H1 (cell line): ENCODE measurements at regions not wholly inside any gene's neighbourhood (a gene's known extent, or its start where the extent isn't known, plus 50 kb on each side); places are given as distances from the start of the nearest gene placed in this dataset.

Experiments
- CTCF ChIA-PET: fragments of 300-600 bp; sonication (Branson Sonifier 250); formaldehyde crosslinking; loops from one replicate; lab custom pipeline; 2021; ENCODE audit not compliant: partially characterized antibody; lab: Charles Lee
- POLR2A ChIA-PET: fragments of 300-600 bp; sonication (Branson Sonifier 250); formaldehyde crosslinking; loops from one replicate; lab custom pipeline; 2021; ENCODE audit warnings: inconsistent platforms; ENCODE audit not compliant: partially characterized antibody; lab: Charles Lee
- DNase-seq, 2 experiments: peaks; one replicate each; pipeline versions ENCODE4 v3.0.0 to v3.0.0-alpha.2; 2010 to 2022; ENCODE audit warnings: low spot score in 2 of 2, low read depth in 1 of 2, mixed read lengths in 1 of 2
- FAIRE-seq: peaks from 2 replicates; lab custom pipeline; 2011; peaks lifted over from hg19 to GRCh38; lab: Jason Lieb, UNC
- H2AFZ ChIP-seq: 2 replicates; pipeline ENCODE4 v1.8.1; 2012; ENCODE audit warnings: low read length, inconsistent platforms
- H2AK5ac ChIP-seq: 2 replicates; pipeline ENCODE4 v1.6.1; 2013; ENCODE audit warnings: low read depth, low read length
- H2BK120ac ChIP-seq: replicated peaks from 2 replicates; pipeline ENCODE3; 2013; ENCODE audit warnings: low read depth, low read length, inconsistent platforms
- H2BK12ac ChIP-seq: 2 replicates; pipeline ENCODE4 v1.6.1; 2013; ENCODE audit warnings: low read depth, low read length
- H2BK15ac ChIP-seq: 2 replicates; pipeline ENCODE4 v1.6.1; 2013; ENCODE audit warnings: low read length
- H2BK20ac ChIP-seq: 2 replicates; pipeline ENCODE4 v1.6.1; 2013; ENCODE audit warnings: low read length
- H2BK5ac ChIP-seq: 2 replicates; pipeline ENCODE4 v1.6.1; 2013; ENCODE audit warnings: low read depth, low read length
- H3K14ac ChIP-seq: 2 replicates; pipeline ENCODE4 v1.6.1; 2013; ENCODE audit warnings: inconsistent platforms; ENCODE audit not compliant: insufficient read length
- H3K18ac ChIP-seq: 2 replicates; pipeline ENCODE4 v1.6.1; 2013; ENCODE audit warnings: low read length; ENCODE audit errors: extremely low read depth
- H3K23ac ChIP-seq: 2 replicates; pipeline ENCODE4 v1.6.1; 2013; ENCODE audit warnings: inconsistent platforms; ENCODE audit not compliant: insufficient read length
- H3K23me2 ChIP-seq: 2 replicates; pipeline ENCODE4 v1.6.1; 2013; ENCODE audit warnings: low read depth, low read length
- H3K27ac ChIP-seq: 2 replicates; pipeline ENCODE4 v1.6.1; 2011; ENCODE audit warnings: low read depth, low read length, inconsistent platforms
- H3K27me3 ChIP-seq, 4 experiments: replicated peaks in 1 of 4; 1 replicate in 1 of 4; 2 replicates in 3 of 4; pipeline versions ENCODE4 v1.6.1 to v1.8.1; 2011 to 2013; ENCODE audit warnings: low read length in 3 of 4, mild to moderate bottlenecking in 3 of 4, inconsistent platforms in 2 of 4, mixed read lengths in 2 of 4, moderate library complexity in 1 of 4; ENCODE audit not compliant: control insufficient read depth in 3 of 4, insufficient read depth in 3 of 4; ENCODE audit errors: extremely low read depth in 1 of 4
- H3K36me3 ChIP-seq, 4 experiments: 2 replicates each; pipeline versions ENCODE4 v1.6.1 to v1.8.1; 2011 to 2013; ENCODE audit warnings: mild to moderate bottlenecking in 4 of 4, low read length in 3 of 4, moderate library complexity in 2 of 4, control low read depth in 1 of 4, inconsistent platforms in 1 of 4; ENCODE audit not compliant: insufficient read depth in 4 of 4, control insufficient read depth in 2 of 4
- H3K4ac ChIP-seq: replicated peaks from 2 replicates; pipeline ENCODE3; 2013; ENCODE audit warnings: low read length, low read depth, mixed read lengths, inconsistent platforms; ENCODE audit not compliant: insufficient read length
- H3K4me1 ChIP-seq, 4 experiments: replicated peaks in 1 of 4; 1 replicate in 1 of 4; 2 replicates in 3 of 4; pipeline versions ENCODE4 v1.6.1 to v1.8.1; 2011 to 2013; ENCODE audit warnings: low read length in 3 of 4, inconsistent platforms in 2 of 4, mixed read lengths in 1 of 4; ENCODE audit not compliant: insufficient read depth in 4 of 4, control insufficient read depth in 3 of 4
- H3K4me2 ChIP-seq, 2 experiments: 2 replicates each; pipeline versions ENCODE4 v1.6.1 to v1.8.1; 2011 to 2013; ENCODE audit warnings: low read depth in 2 of 2, low read length in 2 of 2, control low read depth in 1 of 2, inconsistent platforms in 1 of 2, mild to moderate bottlenecking in 1 of 2; ENCODE audit not compliant: insufficient read depth in 1 of 2
- H3K4me3 ChIP-seq, 4 experiments: fragments of 200-600, 300-600 bp in 1 of 4; sonication (generic), shearing (Covaris generic), sonication (Bioruptor Twin) in 1 of 4; 2 replicates each; pipeline versions ENCODE4 v1.5.1 to v1.8.1; 2011 to 2016; ENCODE audit warnings: low read length in 4 of 4, low read depth in 3 of 4, control low read depth in 2 of 4, inconsistent platforms in 2 of 4, mild to moderate bottlenecking in 2 of 4, mixed read lengths in 1 of 4, moderate library complexity in 1 of 4; ENCODE audit not compliant: insufficient read depth in 2 of 4; ENCODE audit errors: extremely low read depth in 1 of 4
- H3K56ac ChIP-seq: replicated peaks from 2 replicates; pipeline ENCODE3; 2013; ENCODE audit warnings: low read depth, mild to moderate bottlenecking, mixed read lengths, low read length, inconsistent platforms; ENCODE audit not compliant: insufficient read length
- H3K79me1 ChIP-seq: 2 replicates; pipeline ENCODE4 v1.6.1; 2013; ENCODE audit warnings: low read depth, low read length, control low read depth
- H3K79me2 ChIP-seq, 2 experiments: 2 replicates each; pipeline versions ENCODE4 v1.6.1 to v1.8.1; 2012 to 2013; ENCODE audit warnings: low read length in 2 of 2, mild to moderate bottlenecking in 2 of 2, inconsistent platforms in 1 of 2; ENCODE audit not compliant: insufficient read depth in 2 of 2, control insufficient read depth in 1 of 2
- H3K9ac ChIP-seq, 4 experiments: replicated peaks in 1 of 4; 1 replicate in 1 of 4; 2 replicates in 3 of 4; pipeline versions ENCODE4 v1.6.1 to v1.8.1; 2011 to 2013; ENCODE audit warnings: low read depth in 3 of 4, low read length in 3 of 4, control low read depth in 2 of 4, mild to moderate bottlenecking in 2 of 4, moderate library complexity in 2 of 4, inconsistent platforms in 1 of 4; ENCODE audit errors: extremely low read depth in 1 of 4
- H3K9me3 ChIP-seq, 2 experiments: 2 replicates each; pipeline versions ENCODE4 v1.6.1 to v1.8.1; 2012 to 2013; ENCODE audit warnings: mild to moderate bottlenecking in 2 of 2, moderate library complexity in 2 of 2, control low read depth in 1 of 2, inconsistent platforms in 1 of 2, low read depth in 1 of 2, low read length in 1 of 2, mixed read lengths in 1 of 2; ENCODE audit not compliant: insufficient read depth in 2 of 2
- H4K20me1 ChIP-seq, 2 experiments: replicated peaks in 1 of 2; 2 replicates each; pipeline versions ENCODE3 to v1.8.1; 2011 to 2013; ENCODE audit warnings: inconsistent platforms in 2 of 2, low read length in 2 of 2, mild to moderate bottlenecking in 1 of 2; ENCODE audit not compliant: insufficient read depth in 2 of 2, control insufficient read depth in 1 of 2
- H4K5ac ChIP-seq: 2 replicates; pipeline ENCODE4 v1.6.1; 2013; ENCODE audit warnings: low read length, low read depth, mixed read lengths, inconsistent platforms; ENCODE audit not compliant: insufficient read length
- H4K8ac ChIP-seq: 2 replicates; pipeline ENCODE4 v1.8.0; 2013; ENCODE audit warnings: mild to moderate bottlenecking, moderate library complexity, low read length, inconsistent platforms; ENCODE audit not compliant: insufficient read depth; ENCODE audit errors: extremely low read depth
- H4K91ac ChIP-seq: replicated peaks from 2 replicates; pipeline ENCODE3; 2013; ENCODE audit warnings: low read length, mixed read lengths, inconsistent platforms; ENCODE audit not compliant: insufficient read length
- CBX8 ChIP-seq: fragments of 300-800, 300-1000 bp; sonication (generic); IDR thresholded peaks from 2 replicates; pipeline ENCODE4 v1.7.1; 2016; ENCODE audit warnings: low read depth, low read length, borderline replicate concordance
- CHD2 ChIP-seq: IDR thresholded peaks from 2 replicates; pipeline ENCODE4 v1.6.1; 2012; ENCODE audit warnings: low read length, improper control_type of control experiment
- EGR1 ChIP-seq: IDR thresholded peaks from 2 replicates; pipeline ENCODE4 v1.6.1; 2011; ENCODE audit warnings: low read depth, low read length, borderline replicate concordance
- EP300 ChIP-seq, 2 experiments: IDR thresholded peaks; 1 replicate in 1 of 2; 2 replicates in 1 of 2; pipeline ENCODE4 v1.6.1; 2011 to 2012; ENCODE audit warnings: low read depth in 2 of 2, low read length in 2 of 2, mild to moderate bottlenecking in 2 of 2, borderline replicate concordance in 1 of 2, inconsistent platforms in 1 of 2, moderate library complexity in 1 of 2
- KDM1A ChIP-seq: fragments of 200-600, 300-600 bp; sonication (generic); IDR thresholded peaks from 2 replicates; pipeline ENCODE4 v1.7.1; 2016; ENCODE audit warnings: mild to moderate bottlenecking, low read length, borderline replicate concordance
- NANOG ChIP-seq: IDR thresholded peaks from 2 replicates; pipeline ENCODE4 v1.6.1; 2011; ENCODE audit warnings: low read length, low read depth, mild to moderate bottlenecking, inconsistent platforms; ENCODE audit not compliant: insufficient read depth, poor library complexity, severe bottlenecking
- PHF8 ChIP-seq: fragments of 200-600 bp; sonication (generic); conservative IDR thresholded peaks from 2 replicates; pipeline ENCODE4 v1.7.1; 2012; ENCODE audit warnings: low read depth, mild to moderate bottlenecking, inconsistent platforms, low read length, moderate library complexity
- YY1 ChIP-seq: IDR thresholded peaks from 2 replicates; pipeline ENCODE4 v1.6.1; 2011; ENCODE audit warnings: low read depth, mild to moderate bottlenecking, low read length
- WGBS, 2 experiments: shearing (Covaris generic) in 1 of 2; methylation state at CpG; one replicate each; pipeline versions ENCODE4 v1.1.6 to v1.1.7; 2013 to 2015; ENCODE audit warnings: low lambda C conversion rate in 2 of 2, mixed read lengths in 2 of 2, inconsistent platforms in 1 of 2, low coverage in 1 of 2, missing lambda C conversion rate in 1 of 2; ENCODE audit not compliant: insufficient replicate concordance in 2 of 2, insufficient coverage in 1 of 2, insufficient read length in 1 of 2; ENCODE audit errors: extremely low coverage in 1 of 2, missing lambda C conversion rate in 1 of 2; 5-methylcytosine and 5-hydroxymethylcytosine counted together
- TF ChIP-seq, protein P1 (sequence below), 3 experiments: IDR thresholded peaks; 1 replicate in 2 of 3; 2 replicates in 1 of 3; pipeline versions ENCODE4 v1.5.1 to v1.6.1; 2011; ENCODE audit warnings: low read length in 3 of 3, mild to moderate bottlenecking in 3 of 3, inconsistent platforms in 2 of 3, low read depth in 1 of 3, moderate library complexity in 1 of 3; ENCODE audit not compliant: insufficient read depth in 1 of 3; ENCODE audit errors: control extremely low read depth in 1 of 3

DNA sequence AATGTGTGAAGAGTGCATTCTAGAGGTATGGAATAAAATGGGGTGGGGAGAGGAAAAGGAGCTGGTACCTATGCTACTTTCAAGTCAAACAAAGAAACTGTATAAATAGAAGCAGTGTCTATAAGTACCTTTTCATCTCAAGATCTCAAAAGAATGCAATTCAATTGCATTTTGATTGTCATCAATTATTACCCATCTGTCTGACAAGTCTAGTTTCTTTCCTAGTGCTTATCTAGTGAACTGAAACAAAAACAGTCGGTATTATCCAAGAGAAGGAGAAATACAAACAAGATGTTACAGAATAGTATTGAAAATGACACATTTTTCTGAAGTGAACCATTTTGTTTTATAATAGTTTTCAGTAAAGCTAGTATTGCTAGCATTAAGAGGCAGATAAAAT lies 754.5 kb upstream of the LRRN3 start:
- H2AFZ ChIP-seq, result no peak overlapping the region
- 83% methylated on average over 1 of the region's 1 CpG; no CpG with 5 or more reads in 1 of the 2 experiments for WGBS, 2 experiments
- H3K27me3 ChIP-seq, result no peaks in the 10 kb centered on the region
- no peaks in the 10 kb centered on the region for H3K4me1 ChIP-seq
- FAIRE-seq, result no peak
- H3K56ac ChIP-seq, result no peak overlapping the region
- H3K4me2 ChIP-seq, result no peak overlapping the region
- H4K91ac ChIP-seq, result no peak overlapping the region
- TF ChIP-seq CHD2 (no peak), EGR1 (no peak), CBX8 (no peak), YY1 (no peak), NANOG (no peak), EP300 (IDR thresholded peaks at IDR 0.05; ENCODE audit: borderline replicate concordance in 1 of 2, low read depth in 2 of 2, low read length in 2 of 2) (no peak), PHF8 (no peak), KDM1A (no peak)
- TF ChIP-seq, protein P1, sequence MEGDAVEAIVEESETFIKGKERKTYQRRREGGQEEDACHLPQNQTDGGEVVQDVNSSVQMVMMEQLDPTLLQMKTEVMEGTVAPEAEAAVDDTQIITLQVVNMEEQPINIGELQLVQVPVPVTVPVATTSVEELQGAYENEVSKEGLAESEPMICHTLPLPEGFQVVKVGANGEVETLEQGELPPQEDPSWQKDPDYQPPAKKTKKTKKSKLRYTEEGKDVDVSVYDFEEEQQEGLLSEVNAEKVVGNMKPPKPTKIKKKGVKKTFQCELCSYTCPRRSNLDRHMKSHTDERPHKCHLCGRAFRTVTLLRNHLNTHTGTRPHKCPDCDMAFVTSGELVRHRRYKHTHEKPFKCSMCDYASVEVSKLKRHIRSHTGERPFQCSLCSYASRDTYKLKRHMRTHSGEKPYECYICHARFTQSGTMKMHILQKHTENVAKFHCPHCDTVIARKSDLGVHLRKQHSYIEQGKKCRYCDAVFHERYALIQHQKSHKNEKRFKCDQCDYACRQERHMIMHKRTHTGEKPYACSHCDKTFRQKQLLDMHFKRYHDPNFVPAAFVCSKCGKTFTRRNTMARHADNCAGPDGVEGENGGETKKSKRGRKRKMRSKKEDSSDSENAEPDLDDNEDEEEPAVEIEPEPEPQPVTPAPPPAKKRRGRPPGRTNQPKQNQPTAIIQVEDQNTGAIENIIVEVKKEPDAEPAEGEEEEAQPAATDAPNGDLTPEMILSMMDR (IDR thresholded peaks at IDR 0.05; ENCODE audit: control extremely low read depth in 1 of 3, insufficient read depth in 1 of 3, low read depth in 1 of 3, low read length in 3 of 3), result no peak
- no peak overlapping the region for H3K14ac ChIP-seq
- no peak overlapping the region for H3K23ac ChIP-seq
- no peaks in the 10 kb centered on the region for H3K79me2 ChIP-seq
- H3K4ac ChIP-seq, result no peak overlapping the region
- no peak overlapping the region for H2AK5ac ChIP-seq
- H2BK5ac ChIP-seq, result no peak overlapping the region
- no peaks in the 10 kb centered on the region for H3K36me3 ChIP-seq
- no peak overlapping the region for H2BK12ac ChIP-seq
- no peaks in the 10 kb centered on the region for H3K9me3 ChIP-seq
- H3K4me3 ChIP-seq, result no peak overlapping the region
- no peak overlapping the region for H2BK15ac ChIP-seq
- no peaks in the 10 kb centered on the region for H3K23me2 ChIP-seq
- CTCF ChIA-PET, result no interaction called here
- no peak for DNase-seq
- H4K5ac ChIP-seq, result no peak overlapping the region
- H3K18ac ChIP-seq, result no peak overlapping the region
- no peak overlapping the region for H3K9ac ChIP-seq
- H2BK120ac ChIP-seq, result no peak overlapping the region
- H4K20me1 ChIP-seq, result no peaks in the 10 kb centered on the region
- H3K79me1 ChIP-seq, result no peaks in the 10 kb centered on the region
- no peak overlapping the region for H4K8ac ChIP-seq
- H3K27ac ChIP-seq, result no peak overlapping the region
- POLR2A ChIA-PET, result no interaction called here
- no peak overlapping the region for H2BK20ac ChIP-seq
